A673 (cell line): ENCODE measurements at regions not wholly inside any gene's neighbourhood (a gene's known extent, or its start where the extent isn't known, plus 50 kb on each side); places are given as distances from the start of the nearest gene placed in this dataset.

Experiments
- EZH2 ChIP-seq: fragments of 200-600 bp; sonication (generic); IDR thresholded peaks from 2 replicates; pipeline ENCODE4 v1.6.1; 2017; ENCODE audit warnings: borderline replicate concordance, low read depth, mild to moderate bottlenecking, mixed read lengths, antibody characterized with exemption, low read length; ENCODE audit not compliant: poor library complexity, severe bottlenecking
- TF ChIP-seq, protein P1 (sequence below): fragments of 300-800, 200-600 bp; sonication (generic); conservative IDR thresholded peaks from 2 replicates; pipeline ENCODE4 v1.5.1; 2017; ENCODE audit warnings: low read depth, mild to moderate bottlenecking, antibody characterized with exemption, low read length, moderate library complexity, mixed read lengths

DNA sequence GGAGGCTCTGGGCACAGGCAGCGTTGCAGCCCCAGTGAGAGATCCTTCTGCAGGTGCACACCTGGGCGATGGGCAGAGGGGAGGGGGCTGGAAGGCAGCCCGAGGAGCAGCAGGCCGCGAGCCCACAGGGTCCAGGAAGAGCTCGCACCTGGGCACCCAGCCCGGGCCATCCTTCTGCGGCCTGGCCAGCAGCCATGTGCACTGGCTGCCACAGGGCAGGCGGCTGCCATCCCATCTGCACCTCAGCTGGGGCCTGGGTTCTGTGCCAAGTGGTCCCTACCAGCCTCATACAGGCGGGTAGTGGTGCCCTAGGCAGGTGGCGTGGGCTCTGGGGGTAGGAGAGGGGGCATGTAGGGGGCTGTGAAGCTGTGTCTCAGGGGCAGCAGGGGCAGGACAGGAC lies 197.2 kb downstream of the RBFOX3 start:
- TF ChIP-seq, protein P1, sequence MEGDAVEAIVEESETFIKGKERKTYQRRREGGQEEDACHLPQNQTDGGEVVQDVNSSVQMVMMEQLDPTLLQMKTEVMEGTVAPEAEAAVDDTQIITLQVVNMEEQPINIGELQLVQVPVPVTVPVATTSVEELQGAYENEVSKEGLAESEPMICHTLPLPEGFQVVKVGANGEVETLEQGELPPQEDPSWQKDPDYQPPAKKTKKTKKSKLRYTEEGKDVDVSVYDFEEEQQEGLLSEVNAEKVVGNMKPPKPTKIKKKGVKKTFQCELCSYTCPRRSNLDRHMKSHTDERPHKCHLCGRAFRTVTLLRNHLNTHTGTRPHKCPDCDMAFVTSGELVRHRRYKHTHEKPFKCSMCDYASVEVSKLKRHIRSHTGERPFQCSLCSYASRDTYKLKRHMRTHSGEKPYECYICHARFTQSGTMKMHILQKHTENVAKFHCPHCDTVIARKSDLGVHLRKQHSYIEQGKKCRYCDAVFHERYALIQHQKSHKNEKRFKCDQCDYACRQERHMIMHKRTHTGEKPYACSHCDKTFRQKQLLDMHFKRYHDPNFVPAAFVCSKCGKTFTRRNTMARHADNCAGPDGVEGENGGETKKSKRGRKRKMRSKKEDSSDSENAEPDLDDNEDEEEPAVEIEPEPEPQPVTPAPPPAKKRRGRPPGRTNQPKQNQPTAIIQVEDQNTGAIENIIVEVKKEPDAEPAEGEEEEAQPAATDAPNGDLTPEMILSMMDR: no peak
- TF ChIP-seq EZH2: no peak
